ENCODE measurements at regions not wholly inside any gene's neighbourhood (a gene's known extent, or its start where the extent isn't known, plus 50 kb on each side); places are given as distances from the start of the nearest gene placed in this dataset.

DNA sequence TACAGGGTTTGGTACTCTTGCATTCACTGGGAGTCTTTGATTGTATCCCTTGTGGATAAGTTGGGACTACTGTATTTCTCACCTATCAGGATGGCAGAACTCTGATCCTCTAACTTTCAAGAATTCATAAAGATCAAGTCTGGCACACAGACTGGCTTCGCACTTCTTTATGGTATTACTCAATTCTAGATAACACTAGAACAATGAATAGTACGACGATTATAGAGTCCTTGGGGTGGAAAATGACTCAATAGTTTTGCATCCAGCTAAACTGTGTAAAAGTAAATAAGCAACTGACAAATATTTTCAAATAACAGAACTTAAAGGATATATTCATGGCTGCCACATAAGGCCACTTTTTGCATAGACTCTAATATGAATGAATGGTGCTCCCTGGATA lies 103.4 kb upstream of the MEX3C start (continued):
- TF ChIP-seq, protein P1, sequence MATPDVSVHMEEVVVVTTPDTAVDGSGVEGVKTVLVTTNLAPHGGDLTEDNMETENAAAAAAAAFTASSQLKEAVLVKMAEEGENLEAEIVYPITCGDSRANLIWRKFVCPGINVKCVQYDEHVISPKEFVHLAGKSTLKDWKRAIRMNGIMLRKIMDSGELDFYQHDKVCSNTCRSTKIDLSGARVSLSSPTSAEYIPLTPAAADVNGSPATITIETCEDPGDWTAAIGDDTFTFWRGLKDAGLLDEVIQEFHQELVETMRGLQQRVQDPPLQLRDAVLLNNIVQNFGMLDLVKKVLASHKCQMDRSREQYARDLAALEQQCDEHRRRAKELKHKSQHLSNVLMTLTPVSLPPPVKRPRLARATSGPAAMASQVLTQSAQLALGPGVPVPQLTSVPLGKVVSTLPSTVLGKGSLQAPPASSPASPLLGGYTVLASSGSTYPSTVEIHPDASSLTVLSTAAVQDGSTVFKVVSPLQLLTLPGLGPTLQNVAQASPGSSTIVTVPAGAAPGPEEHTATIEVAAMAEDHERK (CRISPR knock-in tag; IDR thresholded peaks at IDR 0.05; ENCODE audit: low read depth), result no peak
- TF ChIP-seq FOXK1 (CRISPR knock-in tag; IDR thresholded peaks at IDR 0.05; ENCODE audit: borderline replicate concordance, low read depth), result no peak
- TF ChIP-seq IKZF1 (IDR thresholded peaks at IDR 0.05), result no peak

DNA sequence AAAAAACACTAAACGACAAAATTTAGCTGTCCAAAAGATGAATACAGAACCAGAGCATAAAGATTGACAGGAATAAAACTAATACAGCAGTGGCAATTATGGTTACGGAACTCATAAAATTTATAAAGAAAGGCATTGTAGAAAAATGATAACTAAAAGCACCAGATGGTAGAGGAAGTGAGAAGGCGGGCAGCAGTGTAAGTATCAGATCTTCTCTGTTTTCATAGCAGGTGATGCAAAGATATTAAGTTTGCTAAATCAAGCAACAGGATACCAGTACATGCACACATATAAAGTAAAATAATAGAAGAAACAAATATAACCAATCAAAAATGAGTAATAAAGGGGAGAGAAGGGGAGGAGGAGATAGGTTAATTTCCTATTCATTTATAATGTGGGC lies 103.9 kb upstream of the MEX3C start:
- 62% methylated on average over 3 of the region's 3 CpGs for WGBS (ENCODE audit: low lambda C conversion rate)

More for the DNA sequence above, 103.9 kb upstream of the MEX3C start:
- Histone ChIP-seq H3K27ac (ENCODE audit: extremely low read length, insufficient read depth, low read length) (no peak overlapping the region), H3K4me2 (ENCODE audit: low read depth, low read length) (no peak overlapping the region), H3K4me1 (ENCODE audit: insufficient read depth, low read length) (no peaks in the 10 kb centered on the region), H3K4me3 (replicated peaks in 1 of 3; ENCODE audit: insufficient read depth in 1 of 3, low read depth in 2 of 3, low read length in 3 of 3) (no peak overlapping the region), H4K20me1 (ENCODE audit: insufficient read depth, low read length) (no peaks in the 10 kb centered on the region), H3K27me3 (ENCODE audit: control insufficient read depth in 1 of 2, insufficient read depth in 2 of 2, low read length in 2 of 2) (no peaks in the 10 kb centered on the region), H3K9ac (ENCODE audit: insufficient read depth, low read depth, low read length) (no peak overlapping the region), H2AFZ (ENCODE audit: low read length) (no peak overlapping the region), H3K9me3 (ENCODE audit: low read length) (no peaks in the 10 kb centered on the region), H3K79me2 (ENCODE audit: insufficient read depth, low read length) (no peaks in the 10 kb centered on the region), H3K36me3 (replicated peaks in 1 of 2; ENCODE audit: control insufficient read depth in 1 of 2, insufficient read depth in 2 of 2, low read length in 2 of 2) (no peaks in the 10 kb centered on the region)
- FAIRE-seq, result no peak
- no TSS peak for BruUV-seq (replicated peaks)
- ChIA-PET CTCF (ENCODE audit: low intra/inter-chr PET ratio, low total read pairs) (no interaction called here), POLR2A (no interaction called here)
- no peak for ATAC-seq
- intact Hi-C loops (cut with micrococcal nuclease; ENCODE audit: unreplicated experiment) (no loop called here), in situ Hi-C loops (cut with HindIII; ENCODE audit: extremely low pct_ligation_motif_present, low pct_unique_long_range_greater_than_20kb) (no loop called here)
- TF ChIP-seq HES4 (CRISPR knock-in tag; IDR thresholded peaks at IDR 0.05; ENCODE audit: borderline replicate concordance) (no peak), ZNF883 (CRISPR knock-in tag; IDR thresholded peaks at IDR 0.05; ENCODE audit: not compliant biosample characterization) (no peak), ARHGAP35 (CRISPR knock-in tag; IDR thresholded peaks at IDR 0.05; ENCODE audit: borderline replicate concordance) (no peak), ZNF703 (CRISPR knock-in tag; IDR thresholded peaks at IDR 0.05; ENCODE audit: borderline replicate concordance) (no peak)
- TF ChIP-seq, protein P2, sequence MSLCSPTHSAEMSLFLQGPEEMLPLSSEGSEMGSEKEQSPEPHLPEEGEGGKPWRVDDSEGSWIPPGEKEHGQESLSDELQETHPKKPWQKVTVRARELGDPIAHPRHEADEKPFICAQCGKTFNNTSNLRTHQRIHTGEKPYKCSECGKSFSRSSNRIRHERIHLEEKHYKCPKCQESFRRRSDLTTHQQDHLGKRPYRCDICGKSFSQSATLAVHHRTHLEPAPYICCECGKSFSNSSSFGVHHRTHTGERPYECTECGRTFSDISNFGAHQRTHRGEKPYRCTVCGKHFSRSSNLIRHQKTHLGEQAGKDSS (CRISPR knock-in tag; IDR thresholded peaks at IDR 0.05; ENCODE audit: borderline replicate concordance, low read depth), result no peak
- no peak for DNase-seq (ENCODE audit: low spot score)

All from HepG2 (cell line).